NCI-H526 treated with DMSO at 0.1 percent for 48 hours (cell line): ENCODE measurements at regions not wholly inside any gene's neighbourhood (a gene's known extent, or its start where the extent isn't known, plus 50 kb on each side); places are given as distances from the start of the nearest gene placed in this dataset.
"Not testable (repeated sequence)": the region's sequence is repeated elsewhere in the genome, so short reads cannot be mapped to it uniquely, and the experiment has no call there.

Experiments
- DNase-seq: peaks from one replicate; lab custom pipeline; 2025; lab: John Stamatoyannopoulos, UW

GRCh38 chr4:95898226-95898625, 58.3 kb downstream of the PDHA2 start:
- no peak for DNase-seq

GRCh38 chr4:95909211-95909610, 69.3 kb downstream of the PDHA2 start:
- no peak for DNase-seq

GRCh38 chr4:95910749-95911148, 70.9 kb downstream of the PDHA2 start:
- DNase-seq: no peak

GRCh38 chr4:95921470-95921869, 81.6 kb downstream of the PDHA2 start:
- DNase-seq: no peak

GRCh38 chr4:95929448-95930064, 89.7 kb downstream of the PDHA2 start:
- DNase-seq: no peak

GRCh38 chr4:95939141-95939540, 99.2 kb downstream of the PDHA2 start:
- no peak for DNase-seq

GRCh38 chr4:95949136-95949765, 109.4 kb downstream of the PDHA2 start:
- no peak for DNase-seq

GRCh38 chr4:95949808-95950207, 109.9 kb downstream of the PDHA2 start:
- no peak for DNase-seq

- not testable (repeated sequence) for DNase-seq
Observed at GRCh38 chr4:95952538-95952937, 112.6 kb downstream of the PDHA2 start.

- DNase-seq: no peak
Observed at GRCh38 chr4:95956094-95956493, 116.2 kb downstream of the PDHA2 start.

- DNase-seq: no peak
Observed at GRCh38 chr4:95957054-95957453, 117.2 kb downstream of the PDHA2 start.

GRCh38 chr4:95957759-95958158, 117.9 kb downstream of the PDHA2 start:
- DNase-seq: no peak

- no peak for DNase-seq
Observed at GRCh38 chr4:95959182-95959581, 119.3 kb downstream of the PDHA2 start.

GRCh38 chr4:95959633-95960032, 119.7 kb downstream of the PDHA2 start:
- no peak for DNase-seq

- no peak for DNase-seq
Observed at GRCh38 chr4:95963456-95963855, 123.6 kb downstream of the PDHA2 start.

GRCh38 chr4:95979961-95980876, 140.3 kb downstream of the PDHA2 start:
- DNase-seq: no peak

- no peak for DNase-seq
Observed at GRCh38 chr4:95980877-95981360, 141.0 kb downstream of the PDHA2 start.

- no peak for DNase-seq
Observed at GRCh38 chr4:95981591-95981990, 141.7 kb downstream of the PDHA2 start.

- DNase-seq: no peak
Observed at GRCh38 chr4:95982516-95982915, 142.6 kb downstream of the PDHA2 start.

- no peak for DNase-seq
Observed at GRCh38 chr4:95984081-95984480, 144.2 kb downstream of the PDHA2 start.

- DNase-seq: no peak
Observed at GRCh38 chr4:95985051-95985450, 145.2 kb downstream of the PDHA2 start.

GRCh38 chr4:95985791-95986550, 146.1 kb downstream of the PDHA2 start:
- DNase-seq: no peak
